ENCODE measurements at regions not wholly inside any gene's neighbourhood (a gene's known extent, or its start where the extent isn't known, plus 50 kb on each side); places are given as distances from the start of the nearest gene placed in this dataset.
"Not testable (repeated sequence)": the region's sequence is repeated elsewhere in the genome, so short reads cannot be mapped to it uniquely, and the experiment has no call there.

DNA sequence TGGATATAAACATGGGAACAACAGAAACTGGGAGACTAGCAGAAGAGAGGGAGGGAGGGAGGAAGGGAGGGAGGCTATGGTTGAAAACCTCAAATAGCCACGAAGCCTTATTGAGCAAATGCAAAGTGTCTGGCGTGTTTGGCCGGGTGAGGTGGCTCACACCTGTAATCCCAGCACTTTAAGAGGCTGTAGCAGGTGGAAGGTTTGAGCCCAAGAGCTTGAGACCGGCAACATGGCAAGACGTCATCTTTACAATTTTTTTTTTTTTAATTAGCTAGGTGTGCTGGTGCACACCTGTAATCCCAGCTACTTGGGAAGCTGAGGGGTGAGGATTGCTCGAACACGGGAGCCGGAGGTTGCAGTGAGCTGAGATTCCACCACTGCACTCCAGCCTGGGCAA lies 139.2 kb upstream of the TPTE start:
- not testable (repeated sequence) for H2BK15ac ChIP-seq (ENCODE audit: low read depth, poor library complexity, severe bottlenecking)

DNA sequence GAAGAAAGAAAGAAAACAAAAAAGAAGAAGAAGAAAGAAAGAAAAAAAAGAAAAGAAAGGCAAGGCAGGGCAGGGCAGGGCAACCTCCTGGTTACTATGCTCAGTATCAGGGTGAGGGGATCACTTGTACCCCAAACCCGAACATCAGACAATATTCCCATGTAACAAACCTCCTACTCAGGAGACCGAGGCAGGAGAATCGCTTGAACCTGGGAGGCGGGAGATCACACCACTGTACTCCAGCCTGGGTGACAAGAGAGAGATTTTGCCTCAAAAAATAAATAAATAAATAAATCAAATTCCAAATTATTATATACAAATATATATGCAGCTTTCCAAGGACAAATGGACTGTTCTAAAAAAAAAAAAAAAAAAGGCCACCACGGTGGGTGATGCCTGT lies 138.8 kb upstream of the TPTE start:
- not testable (repeated sequence) for H2AFZ ChIP-seq (ENCODE audit: low read depth, low read length); H3K14ac ChIP-seq (ENCODE audit: low read length in 2 of 2); H3K9ac ChIP-seq (ENCODE audit: low read length); H2BK120ac ChIP-seq (ENCODE audit: low read depth, low read length); H3K79me1 ChIP-seq (replicated peaks; ENCODE audit: low read length, poor library complexity, severe bottlenecking); H3K18ac ChIP-seq (ENCODE audit: low read depth in 1 of 2, low read length in 2 of 2); H4K91ac ChIP-seq (ENCODE audit: low read length); H4K8ac ChIP-seq (ENCODE audit: low read length); H3K4me1 ChIP-seq (ENCODE audit: control insufficient read depth, insufficient read depth, low read depth, low read length); H3K4me3 ChIP-seq (ENCODE audit: insufficient read depth in 1 of 2, low read depth in 1 of 2, low read length in 2 of 2); H3K4me2 ChIP-seq (ENCODE audit: low read length, poor library complexity, severe bottlenecking); H3K27ac ChIP-seq (ENCODE audit: low read length, poor library complexity, severe bottlenecking); H3K27me3 ChIP-seq (ENCODE audit: control insufficient read depth in 1 of 2, insufficient read depth in 1 of 2, low read length in 2 of 2); H2AK5ac ChIP-seq (ENCODE audit: low read length, severe bottlenecking); H3K36me3 ChIP-seq (ENCODE audit: control insufficient read depth in 1 of 2, insufficient read depth in 2 of 2, low read depth in 1 of 2, low read length in 2 of 2); H3K4ac ChIP-seq (ENCODE audit: low read depth in 1 of 2, low read length in 2 of 2); H2BK5ac ChIP-seq (ENCODE audit: low read depth, low read length, poor library complexity, severe bottlenecking); H2BK12ac ChIP-seq (ENCODE audit: low read length in 2 of 2); H2BK15ac ChIP-seq (ENCODE audit: low read depth, poor library complexity, severe bottlenecking); H3K23ac ChIP-seq (ENCODE audit: low read length in 2 of 2); DNase-seq
- 49% methylated on average over 5 of the region's 5 CpGs for WGBS
- peaks cover 10% of the 10 kb centered on the region for H3K9me3 ChIP-seq (ENCODE audit: control insufficient read depth, low read length)

More for the DNA sequence above, 139.2 kb upstream of the TPTE start:
- not testable (repeated sequence) for H3K36me3 ChIP-seq (ENCODE audit: control insufficient read depth in 1 of 2, insufficient read depth in 2 of 2, low read depth in 1 of 2, low read length in 2 of 2); H3K9me3 ChIP-seq (ENCODE audit: control insufficient read depth, low read length); H2BK5ac ChIP-seq (ENCODE audit: low read depth, low read length, poor library complexity, severe bottlenecking); H3K14ac ChIP-seq (ENCODE audit: low read length in 2 of 2); H3K4ac ChIP-seq (ENCODE audit: low read depth in 1 of 2, low read length in 2 of 2); H3K27me3 ChIP-seq (ENCODE audit: control insufficient read depth in 1 of 2, insufficient read depth in 1 of 2, low read length in 2 of 2); H3K23ac ChIP-seq (ENCODE audit: low read length in 2 of 2); H4K91ac ChIP-seq (ENCODE audit: low read length); DNase-seq; H3K9ac ChIP-seq (ENCODE audit: low read length); H4K8ac ChIP-seq (ENCODE audit: low read length); H3K4me3 ChIP-seq (ENCODE audit: insufficient read depth in 1 of 2, low read depth in 1 of 2, low read length in 2 of 2); H3K4me2 ChIP-seq (ENCODE audit: low read length, poor library complexity, severe bottlenecking); H2AK5ac ChIP-seq (ENCODE audit: low read length, severe bottlenecking); H3K18ac ChIP-seq (ENCODE audit: low read depth in 1 of 2, low read length in 2 of 2); H3K4me1 ChIP-seq (ENCODE audit: control insufficient read depth, insufficient read depth, low read depth, low read length); H2BK120ac ChIP-seq (ENCODE audit: low read depth, low read length); H3K27ac ChIP-seq (ENCODE audit: low read length, poor library complexity, severe bottlenecking); H2AFZ ChIP-seq (ENCODE audit: low read depth, low read length); H3K79me1 ChIP-seq (replicated peaks; ENCODE audit: low read length, poor library complexity, severe bottlenecking); H2BK12ac ChIP-seq (ENCODE audit: low read length in 2 of 2)
- WGBS = 70% methylated on average over 8 of the region's 8 CpGs

DNA sequence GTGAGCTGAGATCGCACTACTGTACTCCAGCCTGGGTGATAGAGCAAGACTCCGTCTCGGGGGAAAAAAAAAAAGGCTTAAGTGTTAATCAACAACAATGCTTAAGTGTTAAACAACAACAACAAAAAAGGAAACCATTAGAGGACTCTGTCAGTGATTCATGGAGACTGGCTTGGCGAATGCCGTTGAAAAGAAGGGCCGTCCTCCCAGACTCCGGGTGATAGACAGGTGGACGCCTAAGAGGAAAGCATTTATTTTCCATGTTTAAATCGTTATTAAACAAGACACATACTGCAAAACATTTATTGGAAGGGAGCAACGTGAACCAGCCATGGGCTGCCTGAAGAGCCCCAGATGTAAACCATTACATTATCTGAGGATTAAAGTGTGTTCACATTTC lies 137.8 kb upstream of the TPTE start:
- H3K23ac ChIP-seq (ENCODE audit: low read length in 2 of 2); H2AFZ ChIP-seq (ENCODE audit: low read depth, low read length); H2BK15ac ChIP-seq (ENCODE audit: low read depth, poor library complexity, severe bottlenecking); H3K4ac ChIP-seq (ENCODE audit: low read depth in 1 of 2, low read length in 2 of 2); H3K14ac ChIP-seq (ENCODE audit: low read length in 2 of 2); H2BK12ac ChIP-seq (ENCODE audit: low read length in 2 of 2); H3K4me3 ChIP-seq (ENCODE audit: insufficient read depth in 1 of 2, low read depth in 1 of 2, low read length in 2 of 2); H2BK120ac ChIP-seq (ENCODE audit: low read depth, low read length); H3K27ac ChIP-seq (ENCODE audit: low read length, poor library complexity, severe bottlenecking); H3K79me1 ChIP-seq (replicated peaks; ENCODE audit: low read length, poor library complexity, severe bottlenecking); H3K36me3 ChIP-seq (ENCODE audit: control insufficient read depth in 1 of 2, insufficient read depth in 2 of 2, low read depth in 1 of 2, low read length in 2 of 2); H3K27me3 ChIP-seq (ENCODE audit: control insufficient read depth in 1 of 2, insufficient read depth in 1 of 2, low read length in 2 of 2); H3K18ac ChIP-seq (ENCODE audit: low read depth in 1 of 2, low read length in 2 of 2); H2BK5ac ChIP-seq (ENCODE audit: low read depth, low read length, poor library complexity, severe bottlenecking); H3K4me1 ChIP-seq (ENCODE audit: control insufficient read depth, insufficient read depth, low read depth, low read length); DNase-seq; H3K4me2 ChIP-seq (ENCODE audit: low read length, poor library complexity, severe bottlenecking); H4K91ac ChIP-seq (ENCODE audit: low read length); H2AK5ac ChIP-seq (ENCODE audit: low read length, severe bottlenecking); H4K8ac ChIP-seq (ENCODE audit: low read length); H3K9ac ChIP-seq (ENCODE audit: low read length): not testable (repeated sequence)
- WGBS = 80% methylated on average over 10 of the region's 10 CpGs
- peaks cover 10% of the 10 kb centered on the region for H3K9me3 ChIP-seq (ENCODE audit: control insufficient read depth, low read length)

DNA sequence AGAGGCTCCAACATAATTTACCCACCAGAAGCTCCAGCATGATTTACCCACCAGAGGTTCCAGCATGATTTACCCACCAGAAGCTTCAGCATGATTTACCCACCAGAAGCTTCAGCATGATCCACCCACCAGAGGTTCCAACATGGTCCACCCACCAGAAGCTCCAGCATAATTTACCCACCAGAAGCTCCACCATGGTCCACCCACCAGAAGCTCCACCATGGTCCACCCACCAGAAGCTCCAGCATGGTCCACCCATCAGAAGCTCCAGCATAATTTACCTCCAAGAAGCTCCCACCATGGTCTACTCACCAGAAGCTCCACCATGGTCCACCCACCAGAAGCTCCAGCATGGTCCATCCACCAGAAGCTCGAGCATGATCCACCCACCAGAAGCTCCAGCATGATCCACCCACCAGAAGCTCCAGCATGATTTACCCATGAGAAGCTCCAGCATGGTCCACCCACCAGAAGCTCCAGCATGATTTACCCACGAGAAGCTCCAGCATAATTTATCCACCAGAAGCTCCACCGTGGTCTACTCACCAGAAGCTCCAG lies 137.0 kb upstream of the TPTE start:
- not testable (repeated sequence) for DNase-seq; H3K18ac ChIP-seq (ENCODE audit: low read depth in 1 of 2, low read length in 2 of 2); H2AFZ ChIP-seq (ENCODE audit: low read depth, low read length); H3K4me1 ChIP-seq (ENCODE audit: control insufficient read depth, insufficient read depth, low read depth, low read length); H3K4ac ChIP-seq (ENCODE audit: low read depth in 1 of 2, low read length in 2 of 2); H3K23ac ChIP-seq (ENCODE audit: low read length in 2 of 2); H3K4me2 ChIP-seq (ENCODE audit: low read length, poor library complexity, severe bottlenecking); H2BK15ac ChIP-seq (ENCODE audit: low read depth, poor library complexity, severe bottlenecking); H3K14ac ChIP-seq (ENCODE audit: low read length in 2 of 2); H2BK12ac ChIP-seq (ENCODE audit: low read length in 2 of 2); H3K27me3 ChIP-seq (ENCODE audit: control insufficient read depth in 1 of 2, insufficient read depth in 1 of 2, low read length in 2 of 2); H3K27ac ChIP-seq (ENCODE audit: low read length, poor library complexity, severe bottlenecking); H3K9ac ChIP-seq (ENCODE audit: low read length); H3K79me1 ChIP-seq (replicated peaks; ENCODE audit: low read length, poor library complexity, severe bottlenecking); H4K91ac ChIP-seq (ENCODE audit: low read length); H2BK120ac ChIP-seq (ENCODE audit: low read depth, low read length); H3K36me3 ChIP-seq (ENCODE audit: control insufficient read depth in 1 of 2, insufficient read depth in 2 of 2, low read depth in 1 of 2, low read length in 2 of 2); H4K8ac ChIP-seq (ENCODE audit: low read length); H3K4me3 ChIP-seq (ENCODE audit: insufficient read depth in 1 of 2, low read depth in 1 of 2, low read length in 2 of 2); H2AK5ac ChIP-seq (ENCODE audit: low read length, severe bottlenecking); H2BK5ac ChIP-seq (ENCODE audit: low read depth, low read length, poor library complexity, severe bottlenecking)
- H3K9me3 ChIP-seq (ENCODE audit: control insufficient read depth, low read length) = peaks cover 10% of the 10 kb centered on the region
- 35% methylated on average over 3 of the region's 3 CpGs for WGBS

Data from mesenchymal stem cell (in vitro differentiated cells and primary cell).